CD14-positive monocyte (primary cell): ENCODE measurements at regions not wholly inside any gene's neighbourhood (a gene's known extent, or its start where the extent isn't known, plus 50 kb on each side); places are given as distances from the start of the nearest gene placed in this dataset.

ENCODE experiments used
- DNase-seq, 3 donors: peaks; one replicate each; pipeline ENCODE4 v3.0.0-alpha.2; 2011 to 2022
- H2AFZ ChIP-seq: 2 replicates; pipeline ENCODE4 v1.6.0; 2012; ENCODE audit warnings: mild to moderate bottlenecking, low read depth, low read length, inconsistent platforms; ENCODE audit not compliant: insufficient read depth, poor library complexity, severe bottlenecking
- H3K27ac ChIP-seq, 2 donors: 1 replicate in 1 of 2; 2 replicates in 1 of 2; pipeline ENCODE4 v1.5.1; 2012 to 2013; ENCODE audit warnings: low read length in 2 of 2, control low read depth in 1 of 2, inconsistent platforms in 1 of 2, low read depth in 1 of 2, mild to moderate bottlenecking in 1 of 2
- H3K27me3 ChIP-seq, 2 donors: one replicate each; pipeline versions ENCODE4 v1.6.0 to v1.6.1; 2011 to 2013; ENCODE audit warnings: low read length in 2 of 2; ENCODE audit not compliant: control insufficient read depth in 2 of 2, insufficient read depth in 2 of 2
- H3K36me3 ChIP-seq, 2 donors: replicated peaks in 1 of 2; 1 replicate in 1 of 2; 2 replicates in 1 of 2; pipeline versions ENCODE4 v1.5.1 to v1.6.1; 2012 to 2013; ENCODE audit warnings: low read length in 2 of 2, control low read depth in 1 of 2, inconsistent platforms in 1 of 2, mild to moderate bottlenecking in 1 of 2; ENCODE audit not compliant: insufficient read depth in 2 of 2, control insufficient read depth in 1 of 2
- H3K4me1 ChIP-seq, 2 donors: 1 replicate in 1 of 2; 2 replicates in 1 of 2; pipeline versions ENCODE4 v1.5.1 to v1.6.1; 2012 to 2013; ENCODE audit warnings: low read length in 2 of 2, control low read depth in 1 of 2, inconsistent platforms in 1 of 2, mild to moderate bottlenecking in 1 of 2, moderate library complexity in 1 of 2; ENCODE audit not compliant: insufficient read depth in 2 of 2, control insufficient read depth in 1 of 2
- H3K4me2 ChIP-seq: replicated peaks from 2 replicates; pipeline ENCODE3; 2012; ENCODE audit warnings: low read length, moderate library complexity, mild to moderate bottlenecking; ENCODE audit not compliant: poor library complexity, severe bottlenecking; ENCODE audit errors: extremely low read depth
- H3K4me3 ChIP-seq, 3 experiments: fragments of 200-600 bp in 1 of 3; sonication (generic) in 1 of 3; replicated peaks in 1 of 3; 1 replicate in 2 of 3; 2 replicates in 1 of 3; pipeline ENCODE4 v1.5.1; 2011 to 2013; ENCODE audit warnings: low read length in 3 of 3, mild to moderate bottlenecking in 3 of 3, control low read depth in 2 of 3, low read depth in 2 of 3, inconsistent platforms in 1 of 3, moderate library complexity in 1 of 3
- H3K79me2 ChIP-seq: 2 replicates; pipeline ENCODE4 v1.6.0; 2012; ENCODE audit warnings: mild to moderate bottlenecking, control low read depth, inconsistent platforms, low read length, moderate library complexity; ENCODE audit not compliant: insufficient read depth
- H3K9ac ChIP-seq: 2 replicates; pipeline ENCODE4 v1.6.0; 2017; ENCODE audit warnings: low read length, mild to moderate bottlenecking; ENCODE audit not compliant: insufficient read depth, poor library complexity, severe bottlenecking
- H3K9me3 ChIP-seq, 2 donors: replicated peaks in 1 of 2; 1 replicate in 1 of 2; 2 replicates in 1 of 2; pipeline versions ENCODE4 v1.5.1 to v1.6.1; 2012 to 2013; ENCODE audit warnings: low read length in 2 of 2, control low read depth in 1 of 2; ENCODE audit not compliant: control insufficient read depth in 1 of 2, insufficient read depth in 1 of 2
- H4K20me1 ChIP-seq: 2 replicates; pipeline ENCODE4 v1.6.0; 2012; ENCODE audit warnings: mild to moderate bottlenecking, low read length, control low read depth, moderate library complexity; ENCODE audit not compliant: insufficient read depth
- H3K27ac Mint-ChIP-seq, 7 donors: one replicate each; pipeline ENCODE4 v1.8.0; 2020; ENCODE audit warnings: mild to moderate bottlenecking in 7 of 7, mixed read lengths in 7 of 7, moderate library complexity in 6 of 7, inconsistent platforms in 2 of 7
- H3K27me3 Mint-ChIP-seq, 3 donors: one replicate each; pipeline ENCODE4 v1.8.0; 2021 to 2022; ENCODE audit warnings: low read depth in 3 of 3, mild to moderate bottlenecking in 3 of 3, mixed read lengths in 3 of 3, moderate library complexity in 3 of 3, inconsistent platforms in 1 of 3
- H3K36me3 Mint-ChIP-seq, 2 donors: one replicate each; pipeline ENCODE4 v1.8.0; 2020; ENCODE audit warnings: mixed read lengths in 2 of 2, inconsistent platforms in 1 of 2, mild to moderate bottlenecking in 1 of 2
- H3K4me1 Mint-ChIP-seq: one replicate; pipeline ENCODE4 v1.8.0; 2020; ENCODE audit warnings: mild to moderate bottlenecking, mixed read lengths
- H3K4me3 Mint-ChIP-seq, 2 donors: one replicate each; pipeline ENCODE4 v1.8.0; 2020; ENCODE audit warnings: mild to moderate bottlenecking in 2 of 2, mixed read lengths in 2 of 2, moderate library complexity in 1 of 2
- H3K9me3 Mint-ChIP-seq, 7 donors: one replicate each; pipeline ENCODE4 v1.8.0; 2020 to 2022; ENCODE audit warnings: mixed read lengths in 7 of 7, mild to moderate bottlenecking in 6 of 7, moderate library complexity in 6 of 7, inconsistent platforms in 2 of 7
- CTCF ChIP-seq: fragments of 200-600 bp; IDR thresholded peaks from one replicate; pipeline ENCODE4 v1.8.0; 2022; ENCODE audit warnings: antibody characterized with exemption, mild to moderate bottlenecking
- WGBS: methylation state at CpG from one replicate; pipeline ENCODE4 v1.1.5; 2013; ENCODE audit warnings: missing lambda C conversion rate; ENCODE audit not compliant: insufficient coverage; 5-methylcytosine and 5-hydroxymethylcytosine counted together
- intact Hi-C, 2 donors: fragments of 100-400 bp; cut with micrococcal nuclease; formaldehyde crosslinking; loops; one replicate each; pipeline versions ENCODE4 v1.15.0 to v1.15.1; 2023

- H2AFZ ChIP-seq: no peak overlapping the region
- H3K9ac ChIP-seq: no peak overlapping the region
- H3K79me2 ChIP-seq: no peaks in the 10 kb centered on the region
- Mint-ChIP-seq H3K4me3 (no peak overlapping the region), H3K4me1 (peaks cover 47% of the 10 kb centered on the region), H3K36me3 (no peaks in the 10 kb centered on the region), H3K27me3 (peaks cover 11 to 31% (median 15%) of the 10 kb centered on the region in 3 donors), H3K9me3 (peaks cover 0 to 5% (median 2%) of the 10 kb centered on the region in 7 donors), H3K27ac (no peak overlapping the region)
- intact Hi-C loops: loop anchor here in 1 of 2 donors (10.0 kb wide), 1 partner anchor 90 kb away; the partner anchor contains the start of gene TNRC6C
- H3K4me2 ChIP-seq: no peak overlapping the region
- H4K20me1 ChIP-seq: no peaks in the 10 kb centered on the region
- peaks cover 0 to 13% of the 10 kb centered on the region in 2 donors for H3K27me3 ChIP-seq
- WGBS: 99% methylated on average over 13 of the region's 22 CpGs
- no peaks in the 10 kb centered on the region for H3K9me3 ChIP-seq
- TF ChIP-seq CTCF: no peak
- no peak overlapping the region for H3K27ac ChIP-seq
- peaks cover 50 to 53% of the 10 kb centered on the region in 2 donors for H3K4me1 ChIP-seq
- DNase-seq: no peak
- H3K4me3 ChIP-seq: no peak overlapping the region
- no peaks in the 10 kb centered on the region for H3K36me3 ChIP-seq
Measured at GRCh38 chr17:77865112-77865611, 93.3 kb upstream of the TNRC6C start.

- intact Hi-C loops: loop anchor here (2.0 to 10.0 kb wide), 2 partner anchors 23 to 89 kb away; partner anchors contain the start of gene TNRC6C (in 1 of the 2)
Measured at GRCh38 chr17:77865716-77866115, 92.8 kb upstream of the TNRC6C start.

More at GRCh38 chr17:77865716-77866115, 92.8 kb upstream of the TNRC6C start:
- no peak for DNase-seq
- no CpG with 5 or more reads among the region's 3 CpGs for WGBS
- no peak for TF ChIP-seq CTCF
- no peak overlapping the region for H3K27ac ChIP-seq
- Mint-ChIP-seq H3K4me3 (no peak overlapping the region), H3K4me1 (peaks cover 51% of the 10 kb centered on the region), H3K27ac (no peak overlapping the region), H3K36me3 (no peaks in the 10 kb centered on the region), H3K9me3 (peaks cover 0 to 5% (median 2%) of the 10 kb centered on the region in 7 donors), H3K27me3 (peaks cover 11 to 33% (median 12%) of the 10 kb centered on the region in 3 donors)
- H2AFZ ChIP-seq: no peak overlapping the region
- no peak overlapping the region for H3K9ac ChIP-seq
- no peaks in the 10 kb centered on the region for H4K20me1 ChIP-seq
- peaks cover 0 to 10% of the 10 kb centered on the region in 2 donors for H3K27me3 ChIP-seq
- no peaks in the 10 kb centered on the region for H3K36me3 ChIP-seq
- no peak overlapping the region for H3K4me3 ChIP-seq
- H3K9me3 ChIP-seq: no peaks in the 10 kb centered on the region
- no peak overlapping the region for H3K4me2 ChIP-seq
- no peaks in the 10 kb centered on the region for H3K79me2 ChIP-seq
- peaks cover 55 to 59% of the 10 kb centered on the region in 2 donors for H3K4me1 ChIP-seq
